MM.1S (cell line): ENCODE measurements at regions not wholly inside any gene's neighbourhood (a gene's known extent, or its start where the extent isn't known, plus 50 kb on each side); places are given as distances from the start of the nearest gene placed in this dataset.

ENCODE experiments used
- EZH2 ChIP-seq: fragments of 300-600 bp; sonication (generic); optimal IDR thresholded peaks from 2 replicates; pipeline ENCODE3; 2017; ENCODE audit warnings: low read depth, mild to moderate bottlenecking, antibody characterized with exemption, low read length, mixed read lengths
- TF ChIP-seq, protein P1 (sequence below): fragments of 300-600 bp; sonication (generic); IDR thresholded peaks from 2 replicates; pipeline ENCODE4 v1.5.1; 2016; ENCODE audit warnings: antibody characterized with exemption, low read length, mixed read lengths

DNA sequence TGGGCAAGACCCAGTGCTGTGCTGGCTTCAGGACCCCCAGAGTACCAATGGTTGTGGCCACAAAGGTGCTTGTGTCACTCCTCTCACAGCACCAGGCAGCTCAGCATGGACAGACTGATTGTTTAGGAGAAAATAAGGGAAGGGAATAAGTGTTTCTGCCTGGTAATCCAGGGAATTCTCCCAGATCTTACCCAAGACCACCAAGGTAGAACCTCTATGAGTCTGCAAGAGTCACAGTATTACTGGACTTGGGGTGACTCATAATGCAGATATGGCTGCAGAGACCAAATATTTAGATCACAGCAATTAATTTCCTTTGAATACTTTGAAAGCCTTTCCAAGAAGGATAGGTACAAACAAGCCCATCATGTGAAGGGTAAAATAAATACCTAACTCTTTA, 1178.3 kb upstream of the FLRT2 start:
- no peak for TF ChIP-seq EZH2
- TF ChIP-seq, protein P1, sequence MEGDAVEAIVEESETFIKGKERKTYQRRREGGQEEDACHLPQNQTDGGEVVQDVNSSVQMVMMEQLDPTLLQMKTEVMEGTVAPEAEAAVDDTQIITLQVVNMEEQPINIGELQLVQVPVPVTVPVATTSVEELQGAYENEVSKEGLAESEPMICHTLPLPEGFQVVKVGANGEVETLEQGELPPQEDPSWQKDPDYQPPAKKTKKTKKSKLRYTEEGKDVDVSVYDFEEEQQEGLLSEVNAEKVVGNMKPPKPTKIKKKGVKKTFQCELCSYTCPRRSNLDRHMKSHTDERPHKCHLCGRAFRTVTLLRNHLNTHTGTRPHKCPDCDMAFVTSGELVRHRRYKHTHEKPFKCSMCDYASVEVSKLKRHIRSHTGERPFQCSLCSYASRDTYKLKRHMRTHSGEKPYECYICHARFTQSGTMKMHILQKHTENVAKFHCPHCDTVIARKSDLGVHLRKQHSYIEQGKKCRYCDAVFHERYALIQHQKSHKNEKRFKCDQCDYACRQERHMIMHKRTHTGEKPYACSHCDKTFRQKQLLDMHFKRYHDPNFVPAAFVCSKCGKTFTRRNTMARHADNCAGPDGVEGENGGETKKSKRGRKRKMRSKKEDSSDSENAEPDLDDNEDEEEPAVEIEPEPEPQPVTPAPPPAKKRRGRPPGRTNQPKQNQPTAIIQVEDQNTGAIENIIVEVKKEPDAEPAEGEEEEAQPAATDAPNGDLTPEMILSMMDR, result no peak
